ENCODE measurements at regions not wholly inside any gene's neighbourhood (a gene's known extent, or its start where the extent isn't known, plus 50 kb on each side); places are given as distances from the start of the nearest gene placed in this dataset.
"Not testable (repeated sequence)": the region's sequence is repeated elsewhere in the genome, so short reads cannot be mapped to it uniquely, and the experiment has no call there.

GRCh38 chr5:166062094-166062493 lies 2229.4 kb upstream of the WWC1 start:
- no peak for DNase-seq

GRCh38 chr5:166062719-166063118 lies 2228.7 kb upstream of the WWC1 start:
- DNase-seq = no peak

GRCh38 chr5:166063261-166063660 lies 2228.2 kb upstream of the WWC1 start:
- DNase-seq = no peak

GRCh38 chr5:166068547-166069335 lies 2222.7 kb upstream of the WWC1 start:
- no peak for DNase-seq

GRCh38 chr5:166073901-166074581 lies 2217.4 kb upstream of the WWC1 start:
- peak; percentile 29 for DNase-seq

- DNase-seq = no peak
These were observed 2216.6 kb upstream of the WWC1 start for GRCh38 chr5:166074582-166075481.

GRCh38 chr5:166083183-166083959 lies 2208.1 kb upstream of the WWC1 start:
- DNase-seq = peak; percentile 32

GRCh38 chr5:166086568-166086967 lies 2204.9 kb upstream of the WWC1 start:
- no peak for DNase-seq

GRCh38 chr5:166088389-166089039 lies 2202.9 kb upstream of the WWC1 start:
- no peak for DNase-seq

- DNase-seq = no peak
These were observed 2199.5 kb upstream of the WWC1 start for GRCh38 chr5:166091931-166092330.

- no peak for DNase-seq
These were observed 2198.1 kb upstream of the WWC1 start for GRCh38 chr5:166093312-166093711.

- DNase-seq = no peak
These were observed 2188.5 kb upstream of the WWC1 start for GRCh38 chr5:166102947-166103346.

GRCh38 chr5:166111021-166111420 lies 2180.4 kb upstream of the WWC1 start:
- no peak for DNase-seq

GRCh38 chr5:166117072-166118066 lies 2174.1 kb upstream of the WWC1 start:
- peak; percentile 59 for DNase-seq

- DNase-seq = no peak
These were observed 2171.9 kb upstream of the WWC1 start for GRCh38 chr5:166119506-166119905.

GRCh38 chr5:166123717-166124116 lies 2167.7 kb upstream of the WWC1 start:
- DNase-seq = peak; percentile 39

GRCh38 chr5:166127766-166128570 lies 2163.5 kb upstream of the WWC1 start:
- DNase-seq = no peak

GRCh38 chr5:166145107-166145506 lies 2146.3 kb upstream of the WWC1 start:
- not testable (repeated sequence) for DNase-seq

GRCh38 chr5:166163996-166164610 lies 2127.3 kb upstream of the WWC1 start:
- DNase-seq = no peak
